NCI-H2107 treated with DMSO at 0.1 percent for 48 hours (cell line): ENCODE measurements at regions not wholly inside any gene's neighbourhood (a gene's known extent, or its start where the extent isn't known, plus 50 kb on each side); places are given as distances from the start of the nearest gene placed in this dataset.
"Not testable (repeated sequence)": the region's sequence is repeated elsewhere in the genome, so short reads cannot be mapped to it uniquely, and the experiment has no call there.

Source experiments
- DNase-seq: peaks from one replicate; lab custom pipeline; 2025; ENCODE audit not compliant: unreplicated experiment; lab: John Stamatoyannopoulos, UW

- DNase-seq: no peak
Observed at GRCh38 chrY:19541475-19542306, 202.8 kb downstream of the KDM5D start.

GRCh38 chrY:19535697-19536096 is 208.8 kb downstream of the KDM5D start:
- DNase-seq: not testable (repeated sequence)

- DNase-seq: no peak
Observed at GRCh38 chrY:19521976-19522375, 222.6 kb downstream of the KDM5D start.

GRCh38 chrY:19503092-19503449 is 241.5 kb downstream of the KDM5D start:
- DNase-seq: no peak

- no peak for DNase-seq
Observed at GRCh38 chrY:19502169-19503091, 242.1 kb downstream of the KDM5D start.

GRCh38 chrY:19498556-19498955 is 246.0 kb downstream of the KDM5D start:
- DNase-seq: no peak

GRCh38 chrY:19487494-19487893 is 257.0 kb downstream of the KDM5D start:
- DNase-seq: no peak

GRCh38 chrY:19484997-19485396 is 259.5 kb downstream of the KDM5D start:
- no peak for DNase-seq

GRCh38 chrY:19479141-19479540 is 265.4 kb downstream of the KDM5D start:
- no peak for DNase-seq

GRCh38 chrY:19477959-19478358 is 266.6 kb downstream of the KDM5D start:
- no peak for DNase-seq

- DNase-seq: no peak
Observed at GRCh38 chrY:19465809-19466208, 278.7 kb downstream of the KDM5D start.

GRCh38 chrY:19456855-19457448 is 287.6 kb downstream of the KDM5D start:
- no peak for DNase-seq

- DNase-seq: peak; percentile 2
Observed at GRCh38 chrY:19433059-19433458, 311.5 kb downstream of the KDM5D start.

- no peak for DNase-seq
Observed at GRCh38 chrY:19427736-19428518, 316.6 kb downstream of the KDM5D start.

GRCh38 chrY:19427191-19427590 is 317.3 kb downstream of the KDM5D start:
- DNase-seq: not testable (repeated sequence)

- peak; percentile 0 for DNase-seq
Observed at GRCh38 chrY:19410980-19411766, 333.4 kb downstream of the KDM5D start.

GRCh38 chrY:19406246-19406645 is 338.3 kb downstream of the KDM5D start:
- DNase-seq: no peak

GRCh38 chrY:19405598-19405997 is 338.9 kb downstream of the KDM5D start:
- DNase-seq: no peak

GRCh38 chrY:19392876-19393275 is 351.6 kb downstream of the KDM5D start:
- DNase-seq: no peak

- no peak for DNase-seq
Observed at GRCh38 chrY:19391922-19392321, 352.6 kb downstream of the KDM5D start.
